KBM-7 (cell line): ENCODE measurements at regions not wholly inside any gene's neighbourhood (a gene's known extent, or its start where the extent isn't known, plus 50 kb on each side); places are given as distances from the start of the nearest gene placed in this dataset.

Experiments
- DNase-seq: peaks from one replicate; pipeline ENCODE4 v3.0.0-alpha.2; 2015
- in situ Hi-C: fragments of 300-500 bp; cut with MboI; formaldehyde crosslinking; loops from 2 replicates; pipeline ENCODE4 v1.14.3; 2020; ENCODE audit warnings: low sequenced_read_pairs, low pct_unique_long_range_greater_than_20kb, mixed read lengths

DNA sequence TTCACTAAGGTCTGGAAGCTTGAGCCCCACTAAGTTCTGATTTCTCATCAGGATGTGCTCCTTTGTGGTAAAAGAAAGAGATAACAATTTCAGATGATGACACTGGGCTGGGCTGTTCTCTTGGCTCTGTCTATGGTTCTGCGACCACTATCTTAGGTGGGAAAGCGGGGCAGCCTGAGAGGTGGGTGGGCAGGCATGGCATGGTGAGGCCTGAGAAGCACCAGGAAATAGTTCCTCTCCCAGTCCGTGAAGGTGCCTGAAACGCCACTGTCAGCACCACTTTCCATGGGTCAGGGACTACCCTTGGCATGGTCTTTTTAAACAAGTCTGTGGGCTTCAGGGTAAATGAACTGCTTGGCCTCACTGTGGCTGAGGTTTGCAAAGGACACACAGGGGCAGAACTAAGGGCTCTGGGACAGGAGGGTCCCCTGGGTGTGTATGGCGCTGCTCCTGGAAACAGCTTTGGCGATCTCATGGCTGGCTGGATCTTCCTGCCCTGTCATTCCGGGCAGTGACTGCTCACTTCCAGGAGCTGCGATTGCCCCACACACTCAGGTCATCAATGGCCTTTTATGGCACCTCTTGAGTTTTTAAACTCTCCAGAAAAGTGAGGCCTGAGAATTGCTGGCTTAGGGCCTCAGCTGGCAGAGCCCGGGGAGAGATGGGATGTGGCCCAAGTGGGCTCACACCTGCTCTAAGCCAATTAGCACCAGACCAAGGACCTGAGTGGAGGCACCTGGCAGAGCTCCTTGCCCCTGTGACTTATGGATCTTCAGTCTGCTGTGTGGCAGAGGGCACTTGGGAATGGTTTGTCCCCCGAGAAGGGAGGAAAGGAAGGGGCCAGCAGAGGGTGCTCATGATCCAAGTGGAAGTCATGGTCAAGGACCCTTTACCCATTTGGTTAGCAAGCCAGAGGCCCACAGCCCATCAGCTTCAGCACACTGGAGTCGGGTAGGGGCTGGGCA, 55.6 kb upstream of the LYVE1 start:
- in situ Hi-C loops: no loop called here

GRCh38 chr11:10622957-10623791, 54.7 kb upstream of the LYVE1 start:
- in situ Hi-C loops: no loop called here
- peak; percentile 44 for DNase-seq

More for the DNA sequence above, 55.6 kb upstream of the LYVE1 start:
- DNase-seq: peak; percentile 48

GRCh38 chr11:10622108-10622507, 53.6 kb upstream of the LYVE1 start:
- DNase-seq: no peak
- in situ Hi-C loops: no loop called here

- in situ Hi-C loops: no loop called here
- no peak for DNase-seq
These were observed 50.7 kb upstream of the LYVE1 start for GRCh38 chr11:10619131-10619680.

- in situ Hi-C loops: no loop called here
- no peak for DNase-seq
These were observed 50.0 kb upstream of the LYVE1 start for GRCh38 chr11:10618490-10618889.
